ENCODE measurements at regions not wholly inside any gene's neighbourhood (a gene's known extent, or its start where the extent isn't known, plus 50 kb on each side); places are given as distances from the start of the nearest gene placed in this dataset.

DNA sequence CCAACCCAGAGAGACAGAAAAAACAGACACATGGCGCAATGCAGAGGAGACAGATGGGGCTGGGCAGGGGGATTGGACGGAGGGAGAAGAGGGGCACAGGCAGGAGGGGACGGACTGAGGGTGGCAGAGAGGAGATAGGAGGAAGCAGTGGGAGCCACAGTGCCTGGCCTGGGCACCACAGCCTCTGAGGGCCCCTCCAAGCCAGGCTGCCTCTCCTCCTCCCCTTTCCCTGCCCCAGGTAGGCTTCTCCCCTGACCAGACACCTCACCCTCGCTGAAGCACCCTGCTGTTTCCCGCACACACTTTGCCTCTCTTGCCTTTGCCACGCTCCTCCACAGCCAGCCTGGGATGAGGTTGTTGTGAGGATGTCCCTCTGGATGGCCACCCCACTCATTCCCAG lies 84.0 kb upstream of the PRR20G start:
- no peak for DNase-seq

GRCh38 chr3:127371334-127371733 lies 83.5 kb upstream of the PRR20G start:
- no peak for DNase-seq

DNA sequence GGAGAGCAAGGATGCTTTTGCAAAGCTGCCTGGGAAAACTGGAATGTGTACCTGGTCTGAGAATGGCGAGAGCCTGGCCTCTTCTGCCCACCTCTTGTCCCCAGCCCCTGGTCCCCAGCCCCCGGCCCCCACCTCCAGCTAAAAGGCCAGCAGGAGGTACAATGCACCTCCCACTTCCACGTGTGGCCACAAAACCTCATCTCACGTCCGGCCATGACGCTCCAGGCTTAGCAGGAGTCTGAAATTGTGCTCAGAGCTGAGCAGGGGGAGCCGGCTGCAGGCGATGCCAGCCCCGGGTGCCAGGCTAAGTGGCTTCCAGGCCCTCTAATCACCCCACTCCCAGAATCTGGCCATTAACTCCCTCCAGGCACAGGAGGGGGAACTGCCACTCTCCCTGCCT lies 83.1 kb upstream of the PRR20G start:
- no peak for DNase-seq

DNA sequence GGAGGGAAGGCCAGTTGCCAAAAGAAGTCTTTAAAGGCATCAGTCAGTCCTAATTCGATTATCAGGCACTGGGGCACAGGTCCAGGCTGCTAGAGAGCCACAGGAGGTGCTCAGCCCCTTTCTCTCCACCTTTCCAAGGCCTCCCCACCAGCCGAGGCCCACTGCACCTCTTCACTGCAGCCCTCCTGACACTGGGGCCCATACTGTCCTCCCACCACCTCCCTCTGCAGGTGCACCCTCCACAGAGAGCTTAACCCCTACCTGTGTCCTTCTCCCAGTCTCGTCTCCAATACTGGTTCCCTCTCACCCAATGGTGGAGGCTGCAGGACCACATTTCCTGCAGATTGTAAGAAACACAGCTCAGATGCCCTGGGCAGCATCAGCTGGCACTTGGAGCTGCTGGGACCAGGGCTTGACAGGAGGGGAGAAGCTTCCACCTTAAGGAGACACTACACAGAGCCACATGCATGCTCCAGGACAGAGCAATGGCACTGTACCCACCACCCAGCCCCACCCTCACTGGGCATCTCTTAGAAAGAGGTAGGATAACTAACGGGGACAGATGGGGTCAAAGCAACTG lies 81.6 kb upstream of the PRR20G start:
- no peak for DNase-seq

DNA sequence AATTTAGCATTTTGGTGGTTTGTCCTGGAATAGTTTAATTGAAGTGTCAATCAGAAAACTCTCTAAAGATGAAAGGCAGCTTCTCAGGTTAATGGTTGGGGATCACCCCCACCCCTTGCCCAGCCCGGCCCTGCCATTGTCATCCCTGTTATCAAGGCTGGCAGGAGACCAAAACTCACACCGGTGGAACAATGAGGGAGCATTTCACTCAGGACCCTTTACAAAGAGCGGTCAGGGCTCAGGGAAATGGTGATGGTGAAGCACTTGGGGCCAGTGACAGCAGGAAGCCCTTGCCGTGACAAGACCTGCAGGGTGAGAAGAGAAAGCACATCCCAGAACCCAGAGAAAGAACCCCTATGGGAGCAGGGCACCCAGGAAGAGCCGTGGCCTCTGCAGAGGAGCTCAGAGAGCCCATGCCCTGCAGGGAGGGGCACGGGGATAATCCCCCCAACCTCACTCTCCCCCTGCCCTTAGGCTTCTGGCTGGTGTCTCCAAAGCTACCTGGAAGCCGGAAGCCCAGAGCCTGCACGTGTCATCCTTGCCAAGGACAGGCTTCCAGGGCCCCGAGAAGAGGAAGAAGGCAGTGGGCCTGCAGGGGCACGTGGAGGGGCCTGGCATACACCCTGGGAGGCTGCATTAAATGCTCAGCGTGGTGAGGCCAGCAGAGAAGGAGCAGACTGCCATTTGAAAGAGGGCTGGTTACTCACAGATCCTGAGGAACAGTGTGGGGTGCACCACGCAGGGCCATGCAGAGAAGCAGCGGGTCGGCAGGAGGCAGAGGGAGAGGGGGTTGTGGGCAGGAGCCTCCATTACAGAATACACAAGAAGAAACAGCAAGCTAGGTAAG lies 80.6 kb upstream of the PRR20G start:
- DNase-seq: peak; percentile 62

DNA sequence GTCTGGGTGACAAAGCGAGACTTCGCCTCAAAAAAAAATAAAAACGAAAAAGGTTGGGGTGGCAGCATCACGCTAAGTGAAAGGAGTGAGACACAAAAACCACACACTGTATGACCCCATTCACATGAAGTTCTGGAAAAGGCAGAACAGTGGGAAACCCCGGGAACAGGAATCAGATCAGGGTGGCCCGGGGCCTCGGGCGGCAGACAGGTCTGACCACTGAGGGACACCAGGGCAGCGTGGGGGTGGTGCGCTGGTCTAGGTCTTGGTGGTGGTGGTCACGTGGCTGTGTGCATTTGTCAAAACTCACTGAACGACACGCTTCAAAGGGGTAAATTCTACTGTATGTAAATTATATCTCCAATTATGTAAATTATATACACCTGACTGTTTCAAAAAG lies 79.7 kb upstream of the PRR20G start:
- DNase-seq: no peak

GRCh38 chr3:127366383-127366782 lies 78.5 kb upstream of the PRR20G start:
- DNase-seq: no peak

DNA sequence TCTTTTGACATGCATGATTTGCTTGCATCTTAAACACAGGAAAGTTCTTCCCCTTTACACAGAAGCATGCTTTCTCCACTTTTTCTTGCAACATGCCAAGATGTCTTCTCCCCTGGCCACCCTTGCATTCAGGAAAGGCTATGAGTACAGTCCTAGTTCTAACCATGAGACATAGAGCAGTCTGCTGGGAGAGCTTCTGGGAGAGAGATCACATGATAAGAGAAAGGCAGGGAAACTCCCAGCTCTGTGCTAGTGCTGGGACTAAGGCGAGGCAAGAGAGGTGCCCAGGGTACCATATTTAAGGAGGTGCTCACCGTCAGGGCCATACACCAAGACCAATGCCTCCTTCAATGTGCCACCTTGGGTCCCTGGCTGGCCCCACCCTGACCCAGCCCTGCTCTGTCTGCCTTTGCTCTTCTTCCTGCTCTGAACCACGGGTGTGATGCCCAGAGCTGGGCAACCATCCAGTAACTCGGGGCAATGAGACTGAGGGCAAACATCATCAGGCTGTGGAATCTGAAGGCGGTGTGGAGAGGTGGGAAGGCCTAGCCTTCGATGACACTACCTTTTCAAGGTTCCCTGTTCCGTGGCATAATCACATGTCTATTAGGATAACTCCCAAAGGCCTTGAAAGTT lies 77.4 kb upstream of the PRR20G start:
- no peak for DNase-seq

GRCh38 chr3:127363891-127364290 lies 76.0 kb upstream of the PRR20G start:
- no peak for DNase-seq

DNA sequence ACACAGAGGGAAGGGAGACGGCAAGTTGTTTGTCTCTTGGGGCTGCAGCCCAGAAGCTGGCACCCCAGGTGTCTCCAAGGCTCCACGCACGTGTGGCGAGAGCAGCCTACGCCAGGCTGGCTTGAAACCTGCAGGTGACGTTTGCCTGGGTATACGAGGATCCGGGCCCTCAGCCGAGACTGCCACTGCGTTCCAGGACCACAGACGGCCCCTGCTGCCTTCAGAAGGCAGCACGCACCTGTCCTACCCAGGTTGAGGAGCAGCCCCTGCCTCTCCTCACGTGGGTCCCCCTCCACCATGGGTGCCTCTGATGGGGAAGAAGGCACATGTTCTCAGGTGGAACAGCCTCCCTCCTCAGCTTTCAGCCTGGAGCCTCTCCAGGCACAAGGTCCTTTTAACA lies 75.3 kb upstream of the PRR20G start:
- no peak for DNase-seq

DNA sequence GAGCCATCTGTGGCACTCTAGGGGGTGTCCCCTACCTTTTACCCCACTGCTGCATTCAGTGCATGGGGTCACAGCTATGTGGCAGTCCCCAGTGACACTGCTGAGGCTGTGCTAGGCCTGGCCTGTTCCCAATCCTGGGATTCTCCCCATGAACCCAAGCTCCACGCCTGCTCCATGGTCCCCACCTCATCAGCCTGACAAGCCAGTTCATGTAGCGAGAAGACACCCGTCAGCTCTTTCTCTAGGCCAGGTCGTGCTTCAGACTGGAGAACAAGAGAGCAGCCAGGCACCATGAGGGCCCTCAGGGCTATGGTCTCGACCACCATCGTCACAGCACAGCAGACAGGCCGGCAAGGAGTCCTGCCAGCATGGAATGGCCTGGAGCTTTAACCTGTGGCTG lies 72.8 kb upstream of the PRR20G start:
- no peak for DNase-seq

DNA sequence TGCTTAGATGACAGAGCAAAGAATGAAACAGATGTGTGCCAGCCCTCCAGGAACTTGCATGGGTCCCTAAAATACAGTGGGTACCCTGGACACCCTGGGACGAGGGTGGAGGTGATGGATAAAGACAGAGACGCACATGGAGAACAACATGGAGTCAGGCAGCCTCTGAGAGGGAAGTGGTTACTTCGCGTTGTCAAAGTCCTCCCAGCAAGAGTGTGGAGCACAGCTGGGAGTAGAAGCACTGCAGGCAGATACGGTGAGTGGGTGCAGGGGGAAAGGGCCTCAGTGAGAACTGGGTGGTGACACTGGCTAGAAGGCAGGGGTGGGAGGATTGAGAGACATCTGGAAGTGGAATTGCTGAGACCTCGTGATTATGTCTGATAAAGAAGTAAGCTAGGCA lies 70.8 kb upstream of the PRR20G start:
- no peak for DNase-seq

GRCh38 chr3:127356381-127356780 lies 68.5 kb upstream of the PRR20G start:
- DNase-seq: no peak

DNA sequence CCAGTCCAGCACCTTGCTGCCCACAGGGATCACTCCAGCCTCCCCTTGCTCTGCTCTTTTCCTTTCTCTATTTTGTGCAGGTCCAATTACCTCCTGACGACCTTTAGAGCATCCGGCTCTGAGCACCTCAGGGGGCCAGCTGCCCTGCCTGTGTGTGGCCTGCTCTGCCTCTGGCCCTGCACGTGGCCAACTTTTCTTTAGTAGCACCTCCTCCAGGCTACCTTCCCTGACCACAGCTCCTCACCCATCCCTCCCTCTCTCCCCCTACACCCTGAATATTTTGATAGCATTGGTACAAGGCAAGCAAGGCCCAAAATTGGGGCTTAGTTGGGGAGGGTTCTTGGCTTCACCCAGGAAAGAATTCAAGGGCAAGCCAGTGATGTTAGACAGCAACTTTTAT lies 66.9 kb upstream of the PRR20G start:
- no peak for DNase-seq

DNA sequence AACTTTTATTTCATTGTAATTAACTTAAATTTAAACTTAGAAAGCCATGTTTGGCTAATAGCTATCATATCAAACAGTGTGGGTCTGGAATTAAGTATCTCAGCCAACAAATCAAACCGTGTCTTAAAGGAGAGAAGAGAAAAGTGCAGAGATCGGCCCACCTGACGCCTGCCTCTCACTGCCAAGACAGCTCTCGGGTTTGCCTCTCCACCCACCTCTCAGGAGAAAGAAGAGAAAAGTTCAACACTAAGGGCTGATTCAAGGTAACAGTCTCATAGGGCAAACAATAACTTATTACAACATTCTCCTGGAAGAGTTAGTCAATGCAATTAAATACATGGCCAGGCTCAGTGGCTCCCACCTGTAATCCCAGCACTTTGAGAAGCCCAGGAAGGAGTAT lies 64.8 kb upstream of the PRR20G start:
- no peak for DNase-seq

DNA sequence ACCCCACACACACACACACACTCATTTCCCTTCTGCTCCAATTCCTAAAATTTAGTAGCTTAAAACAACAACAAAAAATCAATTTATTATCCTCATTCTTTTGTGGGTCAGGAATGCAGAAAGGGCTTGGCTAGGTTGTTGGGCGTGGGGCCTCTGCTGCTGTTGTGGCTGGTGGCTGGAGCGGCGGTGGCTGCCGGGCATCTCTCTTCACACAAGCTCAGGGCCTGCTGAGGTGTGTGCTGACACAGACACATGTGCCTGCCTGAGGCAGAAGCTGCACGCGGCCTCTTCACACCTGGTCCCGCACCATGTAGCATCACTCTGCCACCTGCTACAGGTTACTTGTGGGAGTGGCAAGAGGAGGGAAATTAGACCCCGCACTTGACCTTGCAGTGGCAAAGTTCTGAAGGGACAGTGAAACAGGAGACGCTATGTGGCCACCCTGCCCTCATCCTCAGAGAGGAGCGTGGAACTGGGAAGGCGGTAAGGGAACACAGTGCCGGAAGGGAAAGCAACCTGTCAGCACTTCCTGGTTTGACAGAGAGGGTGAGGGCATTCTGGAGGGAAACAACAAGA lies 64.0 kb upstream of the PRR20G start:
- DNase-seq: no peak

DNA sequence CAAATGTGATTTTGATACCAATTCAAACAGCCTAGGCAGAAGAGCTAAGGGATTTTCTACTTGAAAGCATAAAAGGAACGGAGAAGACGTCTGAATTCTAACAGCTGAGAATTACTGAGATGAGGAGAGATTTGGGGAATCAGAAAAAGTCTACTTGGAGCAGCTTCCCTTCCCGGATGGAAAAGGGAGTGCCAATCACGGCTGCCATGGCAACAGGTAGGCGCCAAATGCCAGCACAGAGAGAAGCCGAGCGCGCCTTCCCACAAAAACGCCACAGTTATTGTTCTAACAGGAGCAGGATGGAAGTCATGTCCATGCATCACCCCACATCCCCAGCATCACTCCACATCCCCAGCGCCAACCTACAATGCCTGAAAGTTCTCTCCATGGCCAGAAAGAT lies 63.5 kb upstream of the PRR20G start:
- DNase-seq: no peak

DNA sequence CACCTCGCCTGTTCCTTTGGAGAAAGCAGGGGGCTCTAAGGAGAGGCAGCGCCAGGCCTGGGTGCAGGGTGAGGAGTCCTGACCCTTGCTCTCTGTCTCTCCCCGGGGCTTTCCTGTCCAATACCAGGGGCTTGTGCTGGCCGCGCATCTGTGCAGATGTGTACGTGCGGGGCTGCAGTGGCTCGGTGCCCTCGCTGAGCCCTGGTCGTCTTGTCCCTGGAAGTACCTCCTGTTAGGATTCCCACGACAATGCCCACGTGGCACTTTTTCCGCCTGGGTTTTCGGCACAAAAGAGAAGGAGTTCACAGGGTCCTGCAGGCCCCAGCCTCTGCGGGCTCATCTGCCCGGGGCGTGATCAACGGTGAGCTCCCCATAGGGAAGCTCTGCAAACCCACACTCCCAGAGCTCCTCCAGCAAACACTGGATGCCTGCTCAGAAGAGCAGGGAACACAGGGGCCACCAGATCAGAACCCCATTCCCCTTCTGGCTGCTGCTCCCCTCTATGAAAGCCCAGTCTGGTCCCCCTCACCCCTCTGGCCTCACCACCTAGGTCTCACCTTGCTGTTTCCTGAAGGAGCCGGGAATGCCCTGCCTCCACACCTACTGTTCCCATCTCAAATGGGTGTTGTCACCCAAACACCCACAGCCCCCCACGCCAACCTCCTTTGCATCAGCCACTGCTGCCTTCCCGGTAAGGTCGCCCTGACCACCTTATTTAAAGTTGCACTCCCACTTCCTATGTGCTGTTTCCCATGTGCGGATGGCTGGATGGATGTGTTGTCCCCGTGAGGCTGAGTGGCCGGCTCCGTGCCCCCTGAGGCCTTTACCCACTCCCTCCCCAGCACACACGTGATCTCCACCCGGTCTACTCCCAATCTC lies 62.6 kb upstream of the PRR20G start:
- DNase-seq: no peak

- DNase-seq: no peak
These were observed 61.8 kb upstream of the PRR20G start for GRCh38 chr3:127349501-127350171.

GRCh38 chr3:127342735-127343134 lies 54.9 kb upstream of the PRR20G start:
- no peak for DNase-seq

DNA sequence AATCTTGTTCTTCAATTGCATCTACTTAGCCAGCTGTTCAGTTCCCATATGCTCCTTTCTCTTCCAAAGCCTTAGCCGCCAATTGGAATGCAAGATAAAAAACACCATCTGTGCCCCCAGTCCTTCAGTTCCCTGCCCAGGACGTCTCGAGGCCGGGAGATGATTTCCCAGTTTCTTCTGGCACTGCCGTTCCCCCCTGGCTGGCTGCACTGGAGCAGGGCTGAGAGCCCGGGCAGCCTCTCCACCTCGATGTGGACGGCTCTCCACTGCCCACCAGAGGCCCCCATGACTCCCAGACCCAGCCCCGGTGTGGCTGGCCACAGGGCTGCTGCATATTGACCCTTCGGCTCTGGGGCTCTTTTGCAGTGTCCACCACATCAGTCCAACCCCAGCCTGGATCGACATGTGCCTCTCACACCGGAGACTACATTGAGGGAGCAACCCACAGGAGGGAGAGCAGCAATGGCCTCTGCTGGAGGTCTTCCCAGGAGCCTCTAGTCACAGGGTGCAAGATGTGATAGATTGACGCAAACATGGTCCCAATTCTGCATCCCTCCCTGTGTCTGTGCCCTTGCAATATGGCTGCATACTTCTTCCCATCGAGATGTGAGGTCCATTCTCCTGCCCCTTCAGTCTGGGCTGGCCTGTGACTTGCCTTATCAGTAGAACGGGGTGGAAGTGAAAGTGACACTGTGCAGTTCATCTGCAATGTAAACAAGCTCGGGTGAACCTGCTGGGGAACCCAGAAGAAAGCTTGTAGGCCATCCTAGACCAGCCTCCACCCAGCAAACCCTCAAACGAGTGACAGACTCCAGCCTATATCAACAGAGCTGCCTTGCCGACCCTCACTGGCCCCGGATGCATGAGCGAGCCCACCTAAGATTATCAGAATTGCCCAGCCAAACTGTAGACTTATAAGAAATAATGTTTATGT lies 52.3 kb upstream of the PRR20G start:
- DNase-seq: no peak
